Hepatocyte (in vitro differentiated cells): ENCODE measurements at regions not wholly inside any gene's neighbourhood (a gene's known extent, or its start where the extent isn't known, plus 50 kb on each side); places are given as distances from the start of the nearest gene placed in this dataset.

Source experiments
- DNase-seq: peaks from one replicate; pipeline ENCODE4 v3.0.0-alpha.2; 2016; ENCODE audit warnings: low spot score
- H2AFZ ChIP-seq: fragments of 200-600 bp; sonication (generic); 2 replicates; pipeline ENCODE4 v1.6.0; 2016; ENCODE audit warnings: antibody characterized with exemption, mild to moderate bottlenecking
- H3K27ac ChIP-seq: fragments of 200-600 bp; sonication (generic); 2 replicates; pipeline ENCODE4 v1.5.1; 2016; ENCODE audit warnings: mild to moderate bottlenecking
- H3K27me3 ChIP-seq: fragments of 200-600 bp; sonication (generic); 2 replicates; pipeline ENCODE4 v1.6.1; 2016
- H3K36me3 ChIP-seq: fragments of 200-600 bp; sonication (generic); replicated peaks from 2 replicates; pipeline ENCODE4 v1.5.1; 2016; ENCODE audit warnings: low read depth; ENCODE audit not compliant: insufficient read depth
- H3K4me1 ChIP-seq: fragments of 200-600 bp; sonication (generic); 2 replicates; pipeline ENCODE4 v1.5.1; 2016; ENCODE audit warnings: mild to moderate bottlenecking, moderate library complexity; ENCODE audit not compliant: insufficient read depth
- H3K4me2 ChIP-seq: fragments of 200-600 bp; sonication (generic); 2 replicates; pipeline ENCODE4 v1.6.0; 2016
- H3K4me3 ChIP-seq: fragments of 200-600 bp; sonication (generic); 2 replicates; pipeline ENCODE4 v1.5.1; 2016; ENCODE audit warnings: mild to moderate bottlenecking
- H3K79me2 ChIP-seq: fragments of 200-600 bp; sonication (generic); 2 replicates; pipeline ENCODE4 v1.6.0; 2017; ENCODE audit warnings: mild to moderate bottlenecking
- H3K9me2 ChIP-seq: fragments of 200-600 bp; sonication (generic); replicated peaks from 2 replicates; pipeline ENCODE4 v1.6.0; 2017; ENCODE audit warnings: mild to moderate bottlenecking; ENCODE audit not compliant: insufficient read depth
- H3K9me3 ChIP-seq: fragments of 200-600 bp; sonication (generic); 2 replicates; pipeline ENCODE4 v1.5.1; 2016; ENCODE audit warnings: low read depth, mild to moderate bottlenecking
- H4K20me1 ChIP-seq: fragments of 200-600 bp; sonication (generic); 2 replicates; pipeline ENCODE4 v1.6.0; 2016; ENCODE audit warnings: mild to moderate bottlenecking; ENCODE audit not compliant: insufficient read depth, poor library complexity, severe bottlenecking
- CTCF ChIP-seq: fragments of 200-600 bp; sonication (generic); IDR thresholded peaks from 2 replicates; pipeline ENCODE4 v1.5.1; 2016; ENCODE audit warnings: antibody characterized with exemption, mild to moderate bottlenecking; ENCODE audit not compliant: poor library complexity
- EZH2 ChIP-seq: fragments of 200-600 bp; sonication (generic); IDR thresholded peaks from 2 replicates; pipeline ENCODE4 v1.6.1; 2016; ENCODE audit warnings: antibody characterized with exemption, mild to moderate bottlenecking, borderline replicate concordance
- EZH2phosphoT487 ChIP-seq: fragments of 200-600 bp; sonication (generic); IDR thresholded peaks from one replicate; pipeline ENCODE4 v1.6.1; 2018; ENCODE audit warnings: antibody characterized with exemption, mild to moderate bottlenecking, low read depth, moderate library complexity; ENCODE audit not compliant: unreplicated experiment, severe bottlenecking
- WGBS: methylation state at CpG from one replicate; pipeline ENCODE4 v1.1.6; 2016; ENCODE audit warnings: low lambda C conversion rate; ENCODE audit errors: missing lambda C conversion rate; 5-methylcytosine and 5-hydroxymethylcytosine counted together

DNA sequence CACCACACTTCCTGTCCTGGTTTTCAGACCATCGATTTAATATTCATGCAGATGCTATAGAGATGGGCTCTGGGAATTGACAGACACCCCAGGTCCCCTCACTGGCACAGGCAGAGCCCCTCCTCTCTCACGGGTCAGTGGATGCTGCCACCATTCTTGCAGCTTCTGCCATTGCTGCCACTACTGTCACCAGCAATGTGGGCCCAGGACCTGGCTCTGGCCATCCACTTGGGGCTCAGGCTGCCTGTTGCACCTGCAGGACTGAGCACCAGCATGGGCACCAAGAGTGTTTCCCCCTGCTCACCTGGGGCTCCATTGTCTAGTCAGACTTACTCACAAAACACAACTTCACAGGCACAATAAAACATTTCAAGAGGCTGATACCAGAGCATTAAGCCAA lies 479.0 kb upstream of the ZNF608 start:
- DNase-seq, result no peak
- no peak for TF ChIP-seq EZH2
- TF ChIP-seq CTCF, result no peak
- no peak for TF ChIP-seq EZH2phosphoT487
- no peaks in the 10 kb centered on the region for H3K9me2 ChIP-seq
- H3K27me3 ChIP-seq, result no peaks in the 10 kb centered on the region
- no peaks in the 10 kb centered on the region for H3K79me2 ChIP-seq
- H2AFZ ChIP-seq, result no peak overlapping the region
- no peak overlapping the region for H3K27ac ChIP-seq
- no peaks in the 10 kb centered on the region for H3K4me1 ChIP-seq
- WGBS, result 65% methylated on average over 2 of the region's 2 CpGs
- H3K9me3 ChIP-seq, result no peaks in the 10 kb centered on the region
- H3K36me3 ChIP-seq, result no peaks in the 10 kb centered on the region
- H4K20me1 ChIP-seq, result no peaks in the 10 kb centered on the region
- no peak overlapping the region for H3K4me2 ChIP-seq
- no peak overlapping the region for H3K4me3 ChIP-seq

DNA sequence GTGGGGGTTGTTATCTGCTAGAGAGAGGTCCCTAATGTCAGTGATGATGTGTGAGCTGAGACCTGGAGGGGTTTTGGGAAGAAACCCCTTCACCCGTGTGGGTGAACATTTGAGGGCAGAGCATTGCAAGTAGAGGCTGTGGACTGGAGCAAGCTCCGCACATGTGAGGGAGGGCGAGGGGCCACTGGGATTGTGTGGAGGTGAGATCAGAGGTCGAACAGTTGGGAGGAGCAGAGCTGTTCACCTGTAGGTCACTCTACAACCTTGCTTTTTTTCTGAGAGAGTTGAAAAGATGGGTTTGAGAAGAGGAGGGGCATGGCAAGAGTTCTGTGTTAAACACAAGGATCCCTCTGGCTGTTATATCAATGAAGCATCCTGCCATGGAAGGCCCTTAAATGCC lies 480.4 kb upstream of the ZNF608 start:
- H3K9me3 ChIP-seq, result no peaks in the 10 kb centered on the region
- TF ChIP-seq CTCF (no peak), EZH2phosphoT487 (no peak), EZH2 (no peak)
- no peaks in the 10 kb centered on the region for H3K36me3 ChIP-seq
- no peaks in the 10 kb centered on the region for H3K9me2 ChIP-seq
- no peaks in the 10 kb centered on the region for H4K20me1 ChIP-seq
- H3K4me2 ChIP-seq, result no peak overlapping the region
- no peak overlapping the region for H3K4me3 ChIP-seq
- H3K79me2 ChIP-seq, result no peaks in the 10 kb centered on the region
- WGBS, result 87% methylated on average over 4 of the region's 4 CpGs
- H3K27ac ChIP-seq, result no peak overlapping the region
- no peaks in the 10 kb centered on the region for H3K4me1 ChIP-seq
- DNase-seq, result no peak
- H2AFZ ChIP-seq, result no peak overlapping the region
- no peaks in the 10 kb centered on the region for H3K27me3 ChIP-seq

GRCh38 chr5:125227333-125228095 lies 481.1 kb upstream of the ZNF608 start:
- Histone ChIP-seq H3K27me3 (no peaks in the 10 kb centered on the region), H3K4me2 (no peak overlapping the region), H3K9me3 (no peaks in the 10 kb centered on the region), H2AFZ (no peak overlapping the region), H3K27ac (no peak overlapping the region), H3K4me1 (no peaks in the 10 kb centered on the region), H3K79me2 (no peaks in the 10 kb centered on the region), H3K36me3 (no peaks in the 10 kb centered on the region), H4K20me1 (no peaks in the 10 kb centered on the region), H3K9me2 (no peaks in the 10 kb centered on the region), H3K4me3 (no peak overlapping the region)
- WGBS, result 81% methylated on average over 7 of the region's 7 CpGs
- peak; percentile 11 for DNase-seq
- no peak for TF ChIP-seq EZH2phosphoT487
- peak; percentile 44 for TF ChIP-seq CTCF
- TF ChIP-seq EZH2, result no peak
